Suprapubic skin (tissue), 3 donors: ENCODE measurements at regions not wholly inside any gene's neighbourhood (a gene's known extent, or its start where the extent isn't known, plus 50 kb on each side); places are given as distances from the start of the nearest gene placed in this dataset.

Experiments
- POLR2A ChIP-seq, 2 donors: fragments of 450-650 bp; IDR thresholded peaks; one replicate each; pipeline ENCODE4 v1.6.1; 2017; ENCODE audit warnings: antibody characterized with exemption in 2 of 2, mild to moderate bottlenecking in 2 of 2, moderate library complexity in 2 of 2
- TF ChIP-seq, protein P1 (sequence below), 2 donors: fragments of 200-600 bp in 1 of 2; fragments of 450-650 bp in 1 of 2; sonication (generic) in 1 of 2; IDR thresholded peaks; one replicate each; pipeline ENCODE4 v1.5.1; 2016 to 2019; ENCODE audit warnings: antibody characterized with exemption in 2 of 2, mild to moderate bottlenecking in 1 of 2, moderate library complexity in 1 of 2

DNA sequence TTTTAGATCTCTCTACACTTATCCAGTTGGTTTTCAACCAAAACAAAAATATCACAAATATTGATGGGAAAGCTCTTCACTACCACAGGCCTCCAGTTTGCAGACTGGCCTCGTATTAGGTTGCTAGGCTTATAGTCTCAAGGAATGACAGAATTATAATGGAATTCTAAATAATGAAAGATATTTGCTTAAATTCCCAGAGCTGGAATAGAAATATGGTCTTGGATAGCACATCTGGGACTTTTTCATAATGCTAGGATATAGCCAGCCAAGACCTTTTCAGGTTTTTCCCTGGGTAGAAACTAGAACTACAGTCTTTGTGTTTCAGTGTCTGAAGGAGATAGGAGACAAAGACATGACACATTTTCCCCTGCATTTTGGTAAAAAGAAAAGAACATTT, 121.9 kb upstream of the STAC start:
- TF ChIP-seq, protein P1, sequence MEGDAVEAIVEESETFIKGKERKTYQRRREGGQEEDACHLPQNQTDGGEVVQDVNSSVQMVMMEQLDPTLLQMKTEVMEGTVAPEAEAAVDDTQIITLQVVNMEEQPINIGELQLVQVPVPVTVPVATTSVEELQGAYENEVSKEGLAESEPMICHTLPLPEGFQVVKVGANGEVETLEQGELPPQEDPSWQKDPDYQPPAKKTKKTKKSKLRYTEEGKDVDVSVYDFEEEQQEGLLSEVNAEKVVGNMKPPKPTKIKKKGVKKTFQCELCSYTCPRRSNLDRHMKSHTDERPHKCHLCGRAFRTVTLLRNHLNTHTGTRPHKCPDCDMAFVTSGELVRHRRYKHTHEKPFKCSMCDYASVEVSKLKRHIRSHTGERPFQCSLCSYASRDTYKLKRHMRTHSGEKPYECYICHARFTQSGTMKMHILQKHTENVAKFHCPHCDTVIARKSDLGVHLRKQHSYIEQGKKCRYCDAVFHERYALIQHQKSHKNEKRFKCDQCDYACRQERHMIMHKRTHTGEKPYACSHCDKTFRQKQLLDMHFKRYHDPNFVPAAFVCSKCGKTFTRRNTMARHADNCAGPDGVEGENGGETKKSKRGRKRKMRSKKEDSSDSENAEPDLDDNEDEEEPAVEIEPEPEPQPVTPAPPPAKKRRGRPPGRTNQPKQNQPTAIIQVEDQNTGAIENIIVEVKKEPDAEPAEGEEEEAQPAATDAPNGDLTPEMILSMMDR (IDR thresholded peaks at IDR 0.05) = no peak
- TF ChIP-seq POLR2A (IDR thresholded peaks at IDR 0.05) = no peak
